KOPT-K1 (cell line): ENCODE measurements at regions not wholly inside any gene's neighbourhood (a gene's known extent, or its start where the extent isn't known, plus 50 kb on each side); places are given as distances from the start of the nearest gene placed in this dataset.
A peak's percentile ranks its signal among the peaks of the same experiment; 100 is the strongest.
"Not testable (repeated sequence)": the region's sequence is repeated elsewhere in the genome, so short reads cannot be mapped to it uniquely, and the experiment has no call there.

Experiments
- H3K27ac ChIP-seq: fragments of 200-600 bp; sonication (generic); 2 replicates; pipeline ENCODE4 v1.5.1; 2016; ENCODE audit warnings: antibody characterized with exemption, mild to moderate bottlenecking, low read depth, low read length; ENCODE audit not compliant: poor library complexity, severe bottlenecking
- H3K36me3 ChIP-seq: fragments of 200-600 bp; sonication (generic); 2 replicates; pipeline ENCODE4 v1.5.1; 2017; ENCODE audit warnings: antibody characterized with exemption, mild to moderate bottlenecking, low read length, moderate library complexity; ENCODE audit not compliant: insufficient read depth
- H3K9me3 ChIP-seq: fragments of 200-600 bp; sonication (generic); 2 replicates; pipeline ENCODE4 v1.5.1; 2017; ENCODE audit warnings: antibody characterized with exemption, low read length, mild to moderate bottlenecking; ENCODE audit not compliant: insufficient read depth, poor library complexity, severe bottlenecking

- Histone ChIP-seq H3K27ac (no peak overlapping the region), H3K9me3 (peaks cover 7% of the 10 kb centered on the region), H3K36me3 (no peaks in the 10 kb centered on the region)
Measured at GRCh38 chr21:35540950-35541638, 492.0 kb upstream of the RUNX1 start.

- Histone ChIP-seq H3K9me3 (peaks cover 11% of the 10 kb centered on the region), H3K36me3 (no peaks in the 10 kb centered on the region), H3K27ac (no peak overlapping the region)
Measured at GRCh38 chr21:35538386-35538785, 489.3 kb upstream of the RUNX1 start.

- Histone ChIP-seq H3K9me3 (peaks cover 11% of the 10 kb centered on the region), H3K27ac (no peak overlapping the region), H3K36me3 (no peaks in the 10 kb centered on the region)
Measured at GRCh38 chr21:35537604-35538003, 488.5 kb upstream of the RUNX1 start.

GRCh38 chr21:35533893-35534292, 484.8 kb upstream of the RUNX1 start:
- no peaks in the 10 kb centered on the region for H3K36me3 ChIP-seq
- peaks cover 11% of the 10 kb centered on the region for H3K9me3 ChIP-seq
- no peak overlapping the region for H3K27ac ChIP-seq

- Histone ChIP-seq H3K27ac (no peak overlapping the region), H3K36me3 (no peaks in the 10 kb centered on the region), H3K9me3 (peaks cover under 1% of the 10 kb centered on the region)
Measured at GRCh38 chr21:35530766-35531165, 481.7 kb upstream of the RUNX1 start.

GRCh38 chr21:35529171-35529863, 480.2 kb upstream of the RUNX1 start:
- Histone ChIP-seq H3K9me3 (no peaks in the 10 kb centered on the region), H3K36me3 (no peaks in the 10 kb centered on the region), H3K27ac (peak overlapping the region; percentile 74)

GRCh38 chr21:35528116-35529042, 479.3 kb upstream of the RUNX1 start:
- Histone ChIP-seq H3K27ac (peak overlapping the region; percentile 74), H3K9me3 (no peaks in the 10 kb centered on the region), H3K36me3 (no peaks in the 10 kb centered on the region)

GRCh38 chr21:35527358-35527757, 478.3 kb upstream of the RUNX1 start:
- H3K36me3 ChIP-seq: no peaks in the 10 kb centered on the region
- H3K27ac ChIP-seq: no peak overlapping the region
- H3K9me3 ChIP-seq: no peaks in the 10 kb centered on the region

- no peaks in the 10 kb centered on the region for H3K9me3 ChIP-seq
- no peak overlapping the region for H3K27ac ChIP-seq
- H3K36me3 ChIP-seq: no peaks in the 10 kb centered on the region
Measured at GRCh38 chr21:35525443-35525842, 476.3 kb upstream of the RUNX1 start.

- H3K36me3 ChIP-seq: no peaks in the 10 kb centered on the region
- H3K9me3 ChIP-seq: no peaks in the 10 kb centered on the region
- H3K27ac ChIP-seq: no peak overlapping the region
Measured at GRCh38 chr21:35521852-35522505, 472.9 kb upstream of the RUNX1 start.

- no peaks in the 10 kb centered on the region for H3K9me3 ChIP-seq
- H3K27ac ChIP-seq: no peak overlapping the region
- H3K36me3 ChIP-seq: no peaks in the 10 kb centered on the region
Measured at GRCh38 chr21:35521293-35521692, 472.2 kb upstream of the RUNX1 start.

GRCh38 chr21:35520856-35521255, 471.8 kb upstream of the RUNX1 start:
- no peaks in the 10 kb centered on the region for H3K9me3 ChIP-seq
- H3K27ac ChIP-seq: no peak overlapping the region
- no peaks in the 10 kb centered on the region for H3K36me3 ChIP-seq

- Histone ChIP-seq H3K27ac (no peak overlapping the region), H3K36me3 (no peaks in the 10 kb centered on the region), H3K9me3 (no peaks in the 10 kb centered on the region)
Measured at GRCh38 chr21:35520302-35520701, 471.2 kb upstream of the RUNX1 start.

GRCh38 chr21:35517865-35518264, 468.8 kb upstream of the RUNX1 start:
- Histone ChIP-seq H3K27ac (no peak overlapping the region), H3K9me3 (no peaks in the 10 kb centered on the region), H3K36me3 (no peaks in the 10 kb centered on the region)

GRCh38 chr21:35516292-35516691, 467.2 kb upstream of the RUNX1 start:
- not testable (repeated sequence) for H3K36me3 ChIP-seq, H3K27ac ChIP-seq, H3K9me3 ChIP-seq
